K562 (cell line): ENCODE measurements at regions not wholly inside any gene's neighbourhood (a gene's known extent, or its start where the extent isn't known, plus 50 kb on each side); places are given as distances from the start of the nearest gene placed in this dataset.

Experiments
- ATAC-seq: fragments of 200-7000 bp; cut with Tn5 transposase; 3 replicates; pipeline ENCODE4 v1.9.1; 2020; ENCODE audit warnings: moderate library complexity
- BruUV-seq: library from RNA; stranded (reverse); fragments of 400-500 nt; replicated peaks from 2 replicates; lab custom pipeline; 2021; lab: Mats Ljungman, UMichigan
- CTCF ChIA-PET: fragments of 300-600 bp; formaldehyde crosslinking; extraction: SDS; loops from one replicate; lab custom pipeline; 2021; ENCODE audit warnings: low intra/inter-chr PET ratio; lab: Yijun Ruan, JAX
- POLR2A ChIA-PET: fragments of 300-600, 350-650 bp; sonication (Branson Sonifier 250); formaldehyde crosslinking; extraction: SDS; loops from one replicate; lab custom pipeline; 2021; ENCODE audit warnings: antibody characterized with exemption, inconsistent platforms; lab: Yijun Ruan, JAX
- DNase-seq, 4 experiments: peaks; one replicate each; pipeline versions ENCODE4 v3.0.0 to v3.0.0-alpha.2; 2011 to 2018; ENCODE audit warnings: low spot score in 3 of 4, mixed read lengths in 3 of 4; ENCODE audit errors: extremely low read depth in 1 of 4
- FAIRE-seq: peaks from 2 replicates; lab custom pipeline; 2011; peaks lifted over from hg19 to GRCh38; lab: Jason Lieb, UNC
- H2AFZ ChIP-seq: 2 replicates; pipeline ENCODE4 v1.6.0; 2011; ENCODE audit warnings: low read depth, low read length, control low read depth, inconsistent platforms
- H3K27ac ChIP-seq: fragments of 200-600 bp; 3 replicates; pipeline ENCODE4 v1.8.0; 2011; ENCODE audit warnings: low read depth, mild to moderate bottlenecking, control low read depth, inconsistent platforms, low read length, moderate library complexity, mixed read lengths; ENCODE audit errors: extremely low read depth
- H3K27me3 ChIP-seq, 2 experiments: fragments of 300-600 bp in 1 of 2; 2 replicates in 1 of 2; 3 replicates in 1 of 2; pipeline versions ENCODE4 v1.6.0 to v1.8.0; 2011; ENCODE audit warnings: inconsistent platforms in 2 of 2, low read length in 2 of 2, mild to moderate bottlenecking in 1 of 2, mixed read lengths in 1 of 2, moderate library complexity in 1 of 2; ENCODE audit not compliant: control insufficient read depth in 2 of 2, insufficient read depth in 2 of 2
- H3K36me3 ChIP-seq: fragments of 300-600 bp; 3 replicates; pipeline ENCODE4 v1.8.0; 2011; ENCODE audit warnings: mild to moderate bottlenecking, low read length, inconsistent platforms; ENCODE audit not compliant: control insufficient read depth, insufficient read depth
- H3K4me1 ChIP-seq, 2 experiments: fragments of 200-600 bp in 1 of 2; replicated peaks in 1 of 2; 2 replicates in 1 of 2; 3 replicates in 1 of 2; pipeline versions ENCODE4 v1.5.1 to v1.8.0; 2011; ENCODE audit warnings: inconsistent platforms in 2 of 2, low read length in 2 of 2, mild to moderate bottlenecking in 1 of 2, mixed read lengths in 1 of 2, moderate library complexity in 1 of 2; ENCODE audit not compliant: control insufficient read depth in 2 of 2, insufficient read depth in 2 of 2
- H3K4me2 ChIP-seq: 2 replicates; pipeline ENCODE4 v1.6.1; 2011; ENCODE audit warnings: low read length, control low read depth, inconsistent platforms, mixed read lengths; ENCODE audit not compliant: insufficient read depth
- H3K4me3 ChIP-seq: fragments of 200-600 bp; sonication (generic), shearing (Covaris generic); 2 replicates; pipeline ENCODE4 v1.5.1; 2016; ENCODE audit warnings: control low read depth, inconsistent platforms
- H3K79me2 ChIP-seq: fragments of 200-600 bp; 3 replicates; pipeline ENCODE4 v1.8.0; 2011; ENCODE audit warnings: low read length, inconsistent platforms; ENCODE audit not compliant: control insufficient read depth, insufficient read depth
- H3K9ac ChIP-seq, 2 experiments: 2 replicates each; pipeline versions ENCODE4 v1.6.0 to v1.6.1; 2011; ENCODE audit warnings: low read depth in 2 of 2, low read length in 2 of 2, control low read depth in 1 of 2, inconsistent platforms in 1 of 2, mild to moderate bottlenecking in 1 of 2, mixed read lengths in 1 of 2; ENCODE audit not compliant: insufficient read depth in 1 of 2
- H3K9me1 ChIP-seq: one replicate; pipeline ENCODE4 v1.6.0; 2011; ENCODE audit warnings: inconsistent platforms, mild to moderate bottlenecking, low read length, moderate library complexity; ENCODE audit not compliant: control insufficient read depth, insufficient read depth
- H3K9me3 ChIP-seq: replicated peaks from 2 replicates; pipeline ENCODE4 v1.5.1; 2011; ENCODE audit warnings: low read depth, low read length, inconsistent platforms; ENCODE audit not compliant: control insufficient read depth, insufficient read depth
- H4K20me1 ChIP-seq: replicated peaks from 2 replicates; pipeline ENCODE4 v1.6.1; 2011; ENCODE audit warnings: low read length, inconsistent platforms, mixed read lengths; ENCODE audit not compliant: control insufficient read depth, insufficient read depth
- ATF2 ChIP-seq: sonication (generic); formaldehyde crosslinking; IDR thresholded peaks from 2 replicates; pipeline ENCODE4 v1.8.1; 2022; ENCODE audit warnings: missing genetic modification reagents
- BRD9 ChIP-seq: fragments of 450-650 bp; IDR thresholded peaks from 2 replicates; pipeline ENCODE4 v1.6.1; 2018; ENCODE audit warnings: low read depth; ENCODE audit not compliant: partially characterized antibody
- ESRRA ChIP-seq: fragments of 450-650 bp; IDR thresholded peaks from 2 replicates; pipeline ENCODE4 v1.6.1; 2014; ENCODE audit warnings: low read depth, mild to moderate bottlenecking, moderate library complexity, borderline replicate concordance
- HDAC6 ChIP-seq: IDR thresholded peaks from 2 replicates; pipeline ENCODE4 v1.6.1; 2012; ENCODE audit warnings: low read depth, mild to moderate bottlenecking, control low read depth, inconsistent platforms, low read length, moderate library complexity
- IRF2 ChIP-seq: sonication (generic); formaldehyde crosslinking; IDR thresholded peaks from 2 replicates; pipeline ENCODE4 v1.8.1; 2022; ENCODE audit warnings: mild to moderate bottlenecking, missing genetic modification reagents
- KAT7 ChIP-seq: sonication (generic); formaldehyde crosslinking; IDR thresholded peaks from 2 replicates; pipeline ENCODE4 v1.8.0; 2022; ENCODE audit warnings: missing genetic modification reagents, mild to moderate bottlenecking, borderline replicate concordance
- KDM5B ChIP-seq: fragments of 200-600 bp; sonication (generic); IDR thresholded peaks from 2 replicates; pipeline ENCODE4 v1.6.1; 2012; ENCODE audit warnings: low read depth, mild to moderate bottlenecking, moderate library complexity, low read length, control low read depth, inconsistent platforms; ENCODE audit not compliant: insufficient replicate concordance
- L3MBTL2 ChIP-seq: fragments of 450-650 bp; IDR thresholded peaks from 2 replicates; pipeline ENCODE4 v1.6.1; 2016; ENCODE audit warnings: mild to moderate bottlenecking, moderate library complexity
- MEF2A ChIP-seq: IDR thresholded peaks from 2 replicates; pipeline ENCODE4 v1.6.1; 2011; ENCODE audit warnings: low read depth, mild to moderate bottlenecking, low read length, moderate library complexity; ENCODE audit not compliant: control insufficient read depth
- ZBTB43 ChIP-seq: sonication (generic); formaldehyde crosslinking; IDR thresholded peaks from 2 replicates; pipeline ENCODE4 v1.8.0; 2023; ENCODE audit warnings: mild to moderate bottlenecking, missing genetic modification reagents
- ZFP30 ChIP-seq: fragments of 250-450 bp; sonication (Bioruptor Pico); IDR thresholded peaks from 2 replicates; pipeline ENCODE4 v1.8.0; 2022; ENCODE audit warnings: moderate library complexity, mild to moderate bottlenecking, inconsistent platforms, borderline replicate concordance
- WGBS: fragments of 100-300 bp; shearing (Covaris generic); methylation state at CpG from one replicate; pipeline ENCODE4 v1.1.6; 2016; ENCODE audit warnings: low coverage, mixed read lengths; ENCODE audit not compliant: insufficient coverage; ENCODE audit errors: missing lambda C conversion rate; 5-methylcytosine and 5-hydroxymethylcytosine counted together
- in situ Hi-C: fragments of 300-500 bp; cut with MboI; formaldehyde crosslinking; loops from 4 replicates; pipeline ENCODE4 v1.15.0; 2018; ENCODE audit warnings: inconsistent platforms, mixed read lengths
- intact Hi-C: fragments of 100-400 bp; cut with micrococcal nuclease; formaldehyde crosslinking; loops from 2 replicates; pipeline ENCODE4 v1.14.2; 2022

GRCh38 chr2:160695402-160696086 is 201.9 kb upstream of the RBMS1 start:
- Histone ChIP-seq H3K79me2 (no peaks in the 10 kb centered on the region), H3K27ac (no peak overlapping the region), H3K4me3 (no peak overlapping the region), H3K36me3 (no peaks in the 10 kb centered on the region), H3K4me1 (no peaks in the 10 kb centered on the region), H3K27me3 (no peaks in the 10 kb centered on the region), H4K20me1 (no peaks in the 10 kb centered on the region), H2AFZ (no peak overlapping the region), H3K9me1 (no peaks in the 10 kb centered on the region), H3K4me2 (no peak overlapping the region), H3K9ac (no peak overlapping the region), H3K9me3 (no peaks in the 10 kb centered on the region; the same call in 1 of the 2 replicates)
- WGBS, result 0% methylated on average over 3 of the region's 3 CpGs
- FAIRE-seq, result no peak
- no peak for ATAC-seq
- intact Hi-C loops (no loop called here), in situ Hi-C loops (no loop called here)
- no peak for DNase-seq
- POLR2A ChIA-PET, result no interaction called here
- TF ChIP-seq KAT7 (CRISPR knock-in tag) (no peak), ATF2 (CRISPR knock-in tag) (no peak), L3MBTL2 (no peak), KDM5B (no peak), ZBTB43 (CRISPR knock-in tag) (no peak), ZFP30 (CRISPR knock-in tag) (no peak), IRF2 (no peak), MEF2A (no peak), BRD9 (no peak), ESRRA (no peak), HDAC6 (no peak)
- TF ChIP-seq, all 486 proteins: peak for 0
- CTCF ChIA-PET, result no interaction called here
- no TSS peak for BruUV-seq
